GM12874 (cell line): ENCODE measurements at regions not wholly inside any gene's neighbourhood (a gene's known extent, or its start where the extent isn't known, plus 50 kb on each side); places are given as distances from the start of the nearest gene placed in this dataset.

Experiments
- CTCF ChIP-seq: IDR thresholded peaks from 2 replicates; pipeline ENCODE4 v1.5.1; 2011; ENCODE audit warnings: low read depth, mild to moderate bottlenecking, control low read depth, low read length, moderate library complexity; ENCODE audit not compliant: insufficient read depth

GRCh38 chr6:14713008-14713960, 532.6 kb upstream of the JARID2 start:
- no peak for TF ChIP-seq CTCF

- TF ChIP-seq CTCF: no peak
Observed at GRCh38 chr6:14713966-14714631, 531.8 kb upstream of the JARID2 start.

- no peak for TF ChIP-seq CTCF
Observed at GRCh38 chr6:14715076-14715475, 530.8 kb upstream of the JARID2 start.

GRCh38 chr6:14716499-14717146, 529.2 kb upstream of the JARID2 start:
- no peak for TF ChIP-seq CTCF

- TF ChIP-seq CTCF: no peak
Observed at GRCh38 chr6:14717307-14717706, 528.6 kb upstream of the JARID2 start.

GRCh38 chr6:14718861-14719260, 527.0 kb upstream of the JARID2 start:
- no peak for TF ChIP-seq CTCF

- TF ChIP-seq CTCF: no peak
Observed at GRCh38 chr6:14719270-14719669, 526.6 kb upstream of the JARID2 start.
